ENCODE measurements at regions not wholly inside any gene's neighbourhood (a gene's known extent, or its start where the extent isn't known, plus 50 kb on each side); places are given as distances from the start of the nearest gene placed in this dataset.

- no peak for TF ChIP-seq CTCF (IDR thresholded peaks at IDR 0.05)
- no peak for TF ChIP-seq POLR2A (IDR thresholded peaks at IDR 0.05)
- no peak for TF ChIP-seq EP300 (IDR thresholded peaks at IDR 0.05)
These were observed 172.0 kb downstream of the OPA1 start for GRCh38 chr3:193764959-193765358.
